ENCODE measurements at regions not wholly inside any gene's neighbourhood (a gene's known extent, or its start where the extent isn't known, plus 50 kb on each side); places are given as distances from the start of the nearest gene placed in this dataset.

- no peak for TF ChIP-seq SMC3 (conservative IDR thresholded peaks at IDR 0.05; ENCODE audit: poor library complexity)
- no peak for TF ChIP-seq MXI1 (conservative IDR thresholded peaks at IDR 0.05; ENCODE audit: poor library complexity, severe bottlenecking)
- TF ChIP-seq CTCF (IDR thresholded peaks at IDR 0.05; ENCODE audit: poor library complexity, severe bottlenecking) = no peak
- TF ChIP-seq POLR2AphosphoS5 (IDR thresholded peaks at IDR 0.05) = no peak
- TF ChIP-seq TAF1 (IDR thresholded peaks at IDR 0.05; ENCODE audit: low read depth) = no peak
- no peak for TF ChIP-seq EZH2 (IDR thresholded peaks at IDR 0.05; ENCODE audit: borderline replicate concordance, insufficient read depth, low read length, poor library complexity, severe bottlenecking)
These were observed 852.9 kb upstream of the ADGRL4 start for GRCh38 chr1:79859212-79859948.

All from neural cell (in vitro differentiated cells).